DOHH2 (cell line): ENCODE measurements at regions not wholly inside any gene's neighbourhood (a gene's known extent, or its start where the extent isn't known, plus 50 kb on each side); places are given as distances from the start of the nearest gene placed in this dataset.

Source experiments
- CTCF ChIP-seq: fragments of 200-600 bp; sonication (generic); IDR thresholded peaks from one replicate; pipeline ENCODE4 v1.5.1; 2014; ENCODE audit warnings: antibody characterized with exemption, mild to moderate bottlenecking, low read depth, low read length; ENCODE audit not compliant: poor library complexity, severe bottlenecking
- EZH2phosphoT487 ChIP-seq: fragments of 200-600 bp; sonication (generic); IDR thresholded peaks from 2 replicates; pipeline ENCODE4 v1.6.1; 2017; ENCODE audit warnings: borderline replicate concordance, mild to moderate bottlenecking, antibody characterized with exemption, low read length, moderate library complexity, mixed read lengths

GRCh38 chr7:46969303-46970130 lies 612.4 kb downstream of the TNS3 start:
- TF ChIP-seq CTCF: no peak
- TF ChIP-seq EZH2phosphoT487: no peak
